ENCODE measurements at regions not wholly inside any gene's neighbourhood (a gene's known extent, or its start where the extent isn't known, plus 50 kb on each side); places are given as distances from the start of the nearest gene placed in this dataset.

DNA sequence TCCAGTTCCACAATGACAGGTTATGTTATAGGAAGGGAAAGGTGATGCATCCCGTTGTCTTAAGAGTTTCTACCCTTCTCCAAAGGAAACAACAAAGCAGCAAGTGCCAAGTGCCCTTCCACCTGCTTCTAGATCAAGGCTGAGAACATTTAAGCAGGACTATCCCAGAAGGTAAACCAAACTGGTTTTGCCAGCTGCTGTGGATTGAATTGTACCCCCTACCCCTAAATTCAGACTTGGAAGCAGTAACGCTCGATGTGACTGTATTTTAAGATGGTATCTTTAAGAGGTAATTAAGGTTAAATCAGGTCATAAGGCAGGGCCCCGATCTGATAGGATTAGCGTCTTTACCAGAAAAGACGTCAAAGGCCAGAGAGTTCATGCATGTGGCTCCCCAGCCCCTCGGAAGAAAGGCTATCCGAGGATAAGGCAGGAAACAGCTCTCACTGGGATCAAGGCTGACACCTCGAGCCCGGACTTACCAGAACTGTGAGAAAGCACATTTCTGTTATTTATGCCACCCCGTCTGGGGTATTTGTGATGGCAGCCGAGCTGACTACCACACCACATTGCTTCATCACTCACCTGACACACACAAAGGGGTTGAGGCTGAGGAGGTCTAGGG, 179.1 kb upstream of the RAI14 start:
- TF ChIP-seq TAF1 (IDR thresholded peaks at IDR 0.05; ENCODE audit: low read depth, low read length) (no peak), POLR2AphosphoS5 (IDR thresholded peaks at IDR 0.05; ENCODE audit: low read depth, low read length) (no peak)

Data from GM12891 (cell line).